ENCODE measurements at regions not wholly inside any gene's neighbourhood (a gene's known extent, or its start where the extent isn't known, plus 50 kb on each side); places are given as distances from the start of the nearest gene placed in this dataset.
"Not testable (repeated sequence)": the region's sequence is repeated elsewhere in the genome, so short reads cannot be mapped to it uniquely, and the experiment has no call there.

GRCh38 chr7:153638821-153639435, 413.3 kb upstream of the DPP6 start:
- DNase-seq (ENCODE audit: low spot score) = peak; percentile 81

GRCh38 chr7:153640586-153640985, 411.6 kb upstream of the DPP6 start:
- no peak for DNase-seq (ENCODE audit: low spot score)

GRCh38 chr7:153641199-153641598, 411.0 kb upstream of the DPP6 start:
- DNase-seq (ENCODE audit: low spot score) = no peak

- no peak for DNase-seq (ENCODE audit: low spot score)
These were observed 409.2 kb upstream of the DPP6 start for GRCh38 chr7:153642989-153643388.

- no peak for DNase-seq (ENCODE audit: low spot score)
These were observed 394.9 kb upstream of the DPP6 start for GRCh38 chr7:153657182-153657800.

GRCh38 chr7:153675131-153675530, 377.1 kb upstream of the DPP6 start:
- no peak for DNase-seq (ENCODE audit: low spot score)

DNA sequence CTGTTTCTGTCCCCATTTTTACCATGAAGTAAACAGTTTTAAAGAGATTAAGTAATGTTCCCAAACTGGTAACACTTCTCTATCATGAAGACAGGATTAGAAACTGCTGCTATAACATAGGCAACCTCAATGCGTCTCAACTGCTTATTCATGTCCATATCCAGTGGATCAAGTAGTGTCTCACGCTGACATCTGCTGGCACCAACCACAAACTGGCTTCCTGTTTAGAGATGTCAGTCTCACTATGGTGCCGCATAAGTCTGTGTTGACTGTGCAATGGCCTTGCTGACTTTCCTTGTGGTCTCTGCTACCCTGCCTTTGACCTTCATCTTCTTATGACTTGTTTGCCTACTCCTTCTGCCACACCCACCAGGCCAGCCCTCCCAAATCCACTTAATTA, 369.6 kb upstream of the DPP6 start:
- DNase-seq (ENCODE audit: low spot score) = no peak

- DNase-seq (ENCODE audit: low spot score) = no peak
These were observed 356.0 kb upstream of the DPP6 start for GRCh38 chr7:153696242-153696641.

DNA sequence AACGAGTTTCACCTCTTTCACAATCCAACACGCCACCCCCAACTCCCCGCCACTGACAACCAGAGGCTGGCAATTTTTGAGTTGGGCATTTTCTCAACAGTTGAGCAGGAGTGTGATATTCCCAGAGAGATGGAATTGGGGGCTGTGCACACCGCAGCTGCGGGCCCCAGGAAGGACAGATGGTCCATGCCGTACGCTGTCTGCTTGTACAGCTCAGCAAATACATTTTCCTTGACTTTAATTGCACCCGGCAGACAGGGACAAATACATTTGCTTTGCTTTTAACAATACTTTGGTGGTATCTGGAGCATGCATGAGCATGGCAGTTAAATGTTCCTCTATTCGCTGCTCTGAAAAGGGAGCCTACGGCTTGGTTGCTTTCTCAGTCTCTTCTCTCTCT, 354.2 kb upstream of the DPP6 start:
- no peak for DNase-seq (ENCODE audit: low spot score)

- DNase-seq (ENCODE audit: low spot score) = no peak
These were observed 350.5 kb upstream of the DPP6 start for GRCh38 chr7:153701678-153702077.

DNA sequence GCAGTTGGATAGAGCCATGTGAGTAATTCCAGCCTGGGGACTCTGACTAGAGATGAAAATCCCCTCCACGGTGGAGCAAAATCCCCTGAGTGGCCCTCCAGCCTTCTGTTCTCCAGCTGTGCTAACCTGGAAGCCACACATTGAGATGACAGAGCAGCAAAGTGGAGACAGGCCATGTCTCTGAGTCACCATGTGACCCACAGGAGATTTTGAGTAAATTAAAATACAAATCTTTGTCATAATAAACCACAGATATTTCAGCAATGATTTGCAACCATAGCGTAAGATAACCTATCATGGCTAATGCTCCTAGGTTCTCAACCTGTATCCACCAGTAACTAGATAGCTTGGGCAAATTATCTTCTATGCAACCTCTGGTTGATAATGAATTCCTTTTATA, 328.3 kb upstream of the DPP6 start:
- not testable (repeated sequence) for DNase-seq (ENCODE audit: low spot score)

- not testable (repeated sequence) for DNase-seq (ENCODE audit: low spot score)
These were observed 320.7 kb upstream of the DPP6 start for GRCh38 chr7:153731504-153731903.

- DNase-seq (ENCODE audit: low spot score) = not testable (repeated sequence)
These were observed 308.8 kb upstream of the DPP6 start for GRCh38 chr7:153743434-153743833.

DNA sequence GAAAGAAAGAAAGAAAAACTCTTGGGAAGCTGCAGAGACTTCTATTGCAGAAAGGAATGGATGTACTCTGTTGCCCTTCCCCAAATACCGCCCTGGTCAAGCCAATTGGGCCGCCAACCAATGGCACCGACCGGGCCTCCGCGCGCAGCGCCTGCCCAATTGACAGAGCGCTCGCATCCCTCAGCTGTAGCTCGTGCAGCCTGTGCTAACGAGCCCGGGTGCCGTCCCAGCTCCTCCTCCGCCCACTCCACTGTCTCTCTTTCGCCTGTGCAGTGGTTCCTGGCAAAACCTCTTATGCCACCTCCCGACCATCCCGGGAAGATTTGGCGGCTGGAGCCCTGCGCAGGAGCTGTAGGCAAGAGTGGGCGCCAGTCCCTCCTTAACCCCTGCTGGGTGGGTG, 304.2 kb upstream of the DPP6 start:
- peak; percentile 65 for DNase-seq (ENCODE audit: low spot score)

- not testable (repeated sequence) for DNase-seq (ENCODE audit: low spot score)
These were observed 303.3 kb upstream of the DPP6 start for GRCh38 chr7:153748885-153749284.

GRCh38 chr7:153765869-153766268, 286.3 kb upstream of the DPP6 start:
- DNase-seq (ENCODE audit: low spot score) = not testable (repeated sequence)

GRCh38 chr7:153766926-153767325, 285.3 kb upstream of the DPP6 start:
- not testable (repeated sequence) for DNase-seq (ENCODE audit: low spot score)

DNA sequence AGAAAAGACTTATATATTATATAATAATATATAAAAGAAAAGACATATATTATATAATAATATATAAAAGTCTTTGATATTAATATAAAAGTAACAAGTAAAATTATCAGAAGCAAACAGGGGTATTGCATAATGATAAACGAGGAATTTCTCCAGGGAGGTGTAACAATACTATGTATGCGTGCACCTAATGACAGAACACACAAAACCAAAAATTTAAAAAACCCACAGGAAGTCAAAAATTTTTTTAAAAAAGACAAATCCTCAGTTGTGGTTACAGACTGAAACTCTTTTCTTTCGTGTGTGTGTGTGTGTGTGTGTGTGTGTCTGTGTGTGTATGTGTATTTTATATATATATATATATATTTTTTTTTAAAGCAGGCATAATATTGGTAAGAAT, 279.2 kb upstream of the DPP6 start:
- DNase-seq (ENCODE audit: low spot score) = no peak

DNA sequence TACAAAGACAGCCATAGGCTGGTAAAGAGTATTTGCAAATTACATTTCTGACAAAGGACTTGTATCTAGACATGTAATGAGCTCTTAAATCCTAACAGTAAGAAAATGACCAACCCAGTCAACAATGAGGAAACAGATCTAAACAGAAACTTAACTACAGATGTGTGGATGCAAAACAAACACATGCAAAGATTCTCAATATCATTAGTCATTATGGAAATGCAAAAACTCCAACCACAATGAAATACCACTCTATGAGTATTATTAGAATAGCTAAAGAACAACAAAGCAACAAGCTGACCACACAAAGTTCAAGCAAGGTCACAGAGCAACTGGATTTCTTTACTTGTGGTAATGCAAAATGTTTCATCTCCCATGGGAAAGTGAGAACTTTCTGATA, 275.3 kb upstream of the DPP6 start:
- DNase-seq (ENCODE audit: low spot score) = not testable (repeated sequence)

DNA sequence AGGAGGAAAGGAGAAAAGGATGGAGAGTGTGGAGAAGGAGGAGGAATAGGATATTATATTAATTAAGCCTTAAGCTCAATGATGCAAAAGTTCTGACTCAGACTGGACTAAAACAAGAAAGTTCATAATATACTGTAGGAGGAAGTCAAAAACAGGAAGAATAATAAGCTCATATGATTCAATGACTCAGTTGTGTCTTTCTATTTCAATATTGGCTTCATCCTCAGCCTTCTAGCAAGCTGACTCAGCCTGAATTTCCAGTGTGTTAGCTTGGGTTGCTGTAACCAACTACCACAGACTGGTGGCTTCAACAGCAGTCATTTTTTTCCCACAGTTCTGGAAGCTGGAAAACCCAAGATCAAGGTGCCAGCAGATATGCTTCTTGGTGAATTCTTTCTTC, 254.8 kb upstream of the DPP6 start:
- not testable (repeated sequence) for DNase-seq (ENCODE audit: low spot score)

DNA sequence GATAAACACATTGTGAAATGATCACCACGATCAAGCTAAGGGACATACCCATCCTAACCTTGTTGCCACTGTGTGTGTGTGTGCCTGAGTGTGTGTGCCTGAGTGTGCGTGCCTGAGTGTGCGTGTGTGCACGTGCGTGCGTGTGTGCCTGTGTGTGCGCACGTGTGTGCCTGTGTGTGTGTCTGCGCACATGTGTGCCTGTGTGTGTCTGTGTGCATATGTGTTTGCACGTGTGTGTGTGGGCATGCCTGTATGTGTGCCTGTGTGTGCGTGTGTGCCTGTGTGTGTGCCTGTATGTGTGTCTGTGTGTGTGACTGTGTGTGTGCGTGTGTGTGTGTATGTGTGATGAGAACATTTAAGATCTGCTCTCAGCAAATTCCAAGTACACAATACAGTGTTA, 244.1 kb upstream of the DPP6 start:
- no peak for DNase-seq (ENCODE audit: low spot score)

- no peak for DNase-seq (ENCODE audit: low spot score)
These were observed 222.7 kb upstream of the DPP6 start for GRCh38 chr7:153829525-153829924.

- DNase-seq (ENCODE audit: low spot score) = no peak
These were observed 220.0 kb upstream of the DPP6 start for GRCh38 chr7:153832160-153832559.

DNA sequence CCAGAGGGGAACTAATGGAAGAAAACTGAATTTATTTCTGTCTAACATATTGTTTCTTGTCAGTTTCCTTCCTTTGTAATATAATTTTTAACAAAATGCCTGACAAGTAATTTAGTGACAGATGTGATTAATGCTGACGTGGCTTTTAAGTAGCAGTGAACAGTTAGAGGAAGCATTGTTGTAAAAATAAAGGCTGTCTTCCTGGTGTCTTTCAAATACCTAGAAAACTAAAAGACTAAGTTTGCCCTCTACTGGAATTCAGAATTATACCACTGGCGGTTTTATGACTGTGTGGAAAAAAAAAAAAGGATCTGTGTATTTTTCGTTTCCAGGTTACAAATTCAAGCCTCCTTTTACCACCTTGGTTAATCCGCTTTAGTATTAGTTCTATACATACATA, 217.1 kb upstream of the DPP6 start:
- DNase-seq (ENCODE audit: low spot score) = peak; percentile 73
